GM12878 (cell line): ENCODE measurements at regions not wholly inside any gene's neighbourhood (a gene's known extent, or its start where the extent isn't known, plus 50 kb on each side); places are given as distances from the start of the nearest gene placed in this dataset.

ENCODE experiments used
- ATAC-seq: fragments of 200-7000 bp; cut with Tn5 transposase; 3 replicates; pipeline ENCODE4 v1.9.1; 2020; ENCODE audit warnings: mild to moderate bottlenecking, moderate library complexity
- BruUV-seq: library from RNA; stranded (reverse); fragments of 400-500 nt; replicated peaks from 2 replicates; lab custom pipeline; 2021; lab: Mats Ljungman, UMichigan
- CTCF ChIA-PET: fragments of 300-600 bp; sonication (Branson Sonifier 250); formaldehyde crosslinking; extraction: SDS; loops from one replicate; lab custom pipeline; 2021; ENCODE audit warnings: inconsistent platforms; lab: Yijun Ruan, JAX
- POLR2A ChIA-PET: fragments of 350-600 bp; formaldehyde crosslinking; extraction: SDS; loops from one replicate; lab custom pipeline; 2021; ENCODE audit warnings: inconsistent platforms; lab: Charles Lee
- RAD21 ChIA-PET: fragments of 300-600 bp; sonication (Branson Sonifier 250); formaldehyde crosslinking; loops from one replicate; lab custom pipeline; 2023; ENCODE audit warnings: antibody characterized with exemption; ENCODE audit not compliant: unreplicated experiment; lab: Charles Lee
- SMC1A ChIA-PET: fragments of 300-600 bp; sonication (Branson Sonifier 250); formaldehyde crosslinking; loops from one replicate; lab custom pipeline; 2023; ENCODE audit not compliant: unreplicated experiment, uncharacterized antibody; lab: Charles Lee
- DNase-seq: peaks from one replicate; pipeline ENCODE4 v3.0.0-alpha.2; 2011; ENCODE audit warnings: low read depth, low spot score
- FAIRE-seq: peaks from 3 replicates; lab custom pipeline; 2011; peaks lifted over from hg19 to GRCh38; lab: Jason Lieb, UNC
- H2AFZ ChIP-seq: 2 replicates; pipeline ENCODE4 v1.6.0; 2011; ENCODE audit warnings: low read depth, low read length, control low read depth; ENCODE audit not compliant: control insufficient read depth
- H3K27ac ChIP-seq: 2 replicates; pipeline ENCODE4 v1.5.1; 2011; ENCODE audit warnings: control low read depth; ENCODE audit not compliant: control insufficient read depth, insufficient read depth
- H3K27me3 ChIP-seq, 2 experiments: replicated peaks in 1 of 2; 2 replicates each; pipeline versions ENCODE4 v1.6.0 to v1.6.1; 2011; ENCODE audit warnings: low read length in 1 of 2; ENCODE audit not compliant: control insufficient read depth in 2 of 2, insufficient read depth in 2 of 2
- H3K36me3 ChIP-seq, 2 experiments: 2 replicates each; pipeline ENCODE4 v1.5.1; 2011; ENCODE audit warnings: low read length in 1 of 2; ENCODE audit not compliant: control insufficient read depth in 2 of 2, insufficient read depth in 2 of 2
- H3K4me1 ChIP-seq: 2 replicates; pipeline ENCODE4 v1.6.1; 2011; ENCODE audit warnings: mild to moderate bottlenecking, low read length, moderate library complexity, mixed read lengths; ENCODE audit not compliant: control insufficient read depth, insufficient read depth
- H3K4me2 ChIP-seq: 2 replicates; pipeline ENCODE4 v1.6.0; 2011; ENCODE audit warnings: control low read depth; ENCODE audit not compliant: control insufficient read depth, insufficient read depth
- H3K4me3 ChIP-seq: fragments of 200-600 bp; sonication (generic); 2 replicates; pipeline ENCODE4 v1.5.1; 2016
- H3K79me2 ChIP-seq: 2 replicates; pipeline ENCODE4 v1.6.0; 2011; ENCODE audit warnings: low read length; ENCODE audit not compliant: control insufficient read depth, insufficient read depth
- H3K9ac ChIP-seq: 2 replicates; pipeline ENCODE4 v1.8.0; 2011; ENCODE audit warnings: low read length, control low read depth, mixed read lengths; ENCODE audit not compliant: control insufficient read depth, insufficient read depth
- H3K9me3 ChIP-seq: replicated peaks from 3 replicates; pipeline ENCODE4 v1.5.1; 2011; ENCODE audit warnings: mild to moderate bottlenecking, low read length; ENCODE audit not compliant: control insufficient read depth, insufficient read depth
- H4K20me1 ChIP-seq: 2 replicates; pipeline ENCODE4 v1.6.0; 2011; ENCODE audit not compliant: control insufficient read depth, insufficient read depth
- CTCF ChIP-seq, 3 experiments: IDR thresholded peaks in 2 of 3; conservative IDR thresholded peaks in 1 of 3; 2 replicates each; pipeline ENCODE4 v1.5.1; 2011; ENCODE audit warnings: low read depth in 3 of 3, low read length in 3 of 3, mild to moderate bottlenecking in 3 of 3, control low read depth in 2 of 3, moderate library complexity in 2 of 3, inconsistent platforms in 1 of 3, mixed read lengths in 1 of 3; ENCODE audit not compliant: control insufficient read depth in 2 of 3, insufficient read depth in 1 of 3; ENCODE audit errors: extremely low read depth in 1 of 3
- E2F4 ChIP-seq: IDR thresholded peaks from 2 replicates; pipeline ENCODE4 v1.6.1; 2012; ENCODE audit warnings: low read depth, low read length, improper control_type of control experiment
- E2F8 ChIP-seq: fragments of 450-650 bp; IDR thresholded peaks from 2 replicates; pipeline ENCODE4 v1.6.1; 2018; ENCODE audit warnings: mild to moderate bottlenecking, low read depth, moderate library complexity; ENCODE audit not compliant: partially characterized antibody
- EGR1 ChIP-seq, 2 experiments: IDR thresholded peaks; 1 replicate in 1 of 2; 2 replicates in 1 of 2; pipeline ENCODE4 v1.6.1; 2011 to 2012; ENCODE audit warnings: low read depth in 2 of 2, low read length in 2 of 2, borderline replicate concordance in 1 of 2, mild to moderate bottlenecking in 1 of 2, moderate library complexity in 1 of 2
- ESRRA ChIP-seq: IDR thresholded peaks from 2 replicates; pipeline ENCODE4 v1.6.1; 2012; ENCODE audit warnings: mild to moderate bottlenecking, low read length, improper control_type of control experiment
- HDGF ChIP-seq: fragments of 450-650 bp; IDR thresholded peaks from 2 replicates; pipeline ENCODE4 v1.6.1; 2016; ENCODE audit warnings: antibody characterized with exemption
- LARP7 ChIP-seq: fragments of 450-650 bp; IDR thresholded peaks from 2 replicates; pipeline ENCODE4 v1.6.1; 2017; ENCODE audit warnings: mild to moderate bottlenecking
- MTA2 ChIP-seq: fragments of 450-650 bp; IDR thresholded peaks from 2 replicates; pipeline ENCODE4 v1.6.1; 2016; ENCODE audit warnings: low read depth, mild to moderate bottlenecking, moderate library complexity
- MXI1 ChIP-seq: fragments of 150-350 bp; IDR thresholded peaks from 2 replicates; pipeline ENCODE4 v1.6.1; 2011; ENCODE audit warnings: low read depth, mild to moderate bottlenecking, inconsistent platforms, low read length, improper control_type of control experiment
- NFIC ChIP-seq: IDR thresholded peaks from 2 replicates; pipeline ENCODE4 v1.6.1; 2012; ENCODE audit warnings: low read depth, mild to moderate bottlenecking, inconsistent platforms, low read length, moderate library complexity
- NFYA ChIP-seq: IDR thresholded peaks from 2 replicates; pipeline ENCODE4 v1.6.1; 2011; ENCODE audit warnings: low read depth, mild to moderate bottlenecking, low read length, improper control_type of control experiment, borderline replicate concordance
- NR2F1 ChIP-seq: fragments of 450-650 bp; conservative IDR thresholded peaks from 2 replicates; pipeline ENCODE4 v1.6.1; 2017; ENCODE audit warnings: mild to moderate bottlenecking
- PAX8 ChIP-seq: fragments of 450-650 bp; IDR thresholded peaks from 2 replicates; pipeline ENCODE4 v1.6.1; 2017; ENCODE audit warnings: mild to moderate bottlenecking, moderate library complexity
- POLR2A ChIP-seq: IDR thresholded peaks from 2 replicates; pipeline ENCODE4 v1.6.1; 2011; ENCODE audit warnings: low read depth, mild to moderate bottlenecking, low read length
- POU2F2 ChIP-seq: IDR thresholded peaks from 3 replicates; pipeline ENCODE4 v1.6.1; 2011; ENCODE audit warnings: low read depth, mild to moderate bottlenecking, low read length, borderline replicate concordance
- RUNX3 ChIP-seq: IDR thresholded peaks from 2 replicates; pipeline ENCODE4 v1.6.1; 2012; ENCODE audit warnings: low read length, inconsistent platforms
- WRNIP1 ChIP-seq: IDR thresholded peaks from 2 replicates; pipeline ENCODE4 v1.6.1; 2011; ENCODE audit warnings: low read depth, low read length, improper control_type of control experiment, borderline replicate concordance
- WGBS: methylation state at CpG from one replicate; pipeline ENCODE4 v1.1.6; 2016; ENCODE audit warnings: low lambda C conversion rate; ENCODE audit not compliant: insufficient replicate concordance, insufficient coverage; ENCODE audit errors: missing lambda C conversion rate; 5-methylcytosine and 5-hydroxymethylcytosine counted together
- in situ Hi-C: fragments of 300-500 bp; cut with MboI; formaldehyde crosslinking; loops from 9 replicates; pipeline ENCODE4 v1.14.3; 2018; ENCODE audit warnings: mixed read lengths
- intact Hi-C: fragments of 100-400 bp; cut with micrococcal nuclease; formaldehyde crosslinking; loops from one replicate; pipeline ENCODE4 v1.14.2; 2022; ENCODE audit not compliant: unreplicated experiment
- TF ChIP-seq, protein P1 (sequence below): fragments of 450-650 bp; conservative IDR thresholded peaks from 2 replicates; pipeline ENCODE4 v1.6.1; 2017; ENCODE audit warnings: mild to moderate bottlenecking, moderate library complexity

DNA sequence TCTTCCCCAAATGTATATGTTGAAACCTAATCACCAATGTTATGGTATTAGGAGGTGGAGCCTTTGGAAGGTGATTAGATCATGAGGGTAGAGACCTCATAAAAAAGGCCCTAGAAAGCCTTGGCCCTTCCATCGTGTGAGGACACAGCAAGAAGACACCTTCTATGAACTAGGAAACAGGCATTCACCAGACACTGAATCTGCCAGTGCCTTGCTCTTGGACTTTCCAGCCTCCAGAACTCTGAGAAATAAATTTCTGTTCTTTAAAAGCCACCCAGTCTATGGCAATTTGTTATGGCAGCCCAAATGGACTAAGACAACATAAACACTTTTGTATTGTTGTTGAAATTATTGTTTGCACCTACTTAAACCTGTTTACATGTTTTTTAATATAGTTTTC is 221.8 kb upstream of the RPS6KA3 start (continued):
- TF ChIP-seq CTCF (IDR thresholded peaks at IDR 0.05 in 2 of 3, conservative IDR thresholded peaks at IDR 0.05 in 1 of 3; ENCODE audit: control insufficient read depth in 2 of 3, extremely low read depth in 1 of 3, insufficient read depth in 1 of 3, low read depth in 3 of 3, low read length in 3 of 3), result no peak
- TF ChIP-seq HDGF, result no peak
- no peak for TF ChIP-seq RUNX3
- TF ChIP-seq NFIC, result no peak
- TF ChIP-seq EGR1 (IDR thresholded peaks at IDR 0.05; ENCODE audit: borderline replicate concordance in 1 of 2, low read depth in 2 of 2, low read length in 2 of 2), result no peak
- TF ChIP-seq POU2F2, result no peak
- TF ChIP-seq WRNIP1, result no peak
- TF ChIP-seq, protein P1, sequence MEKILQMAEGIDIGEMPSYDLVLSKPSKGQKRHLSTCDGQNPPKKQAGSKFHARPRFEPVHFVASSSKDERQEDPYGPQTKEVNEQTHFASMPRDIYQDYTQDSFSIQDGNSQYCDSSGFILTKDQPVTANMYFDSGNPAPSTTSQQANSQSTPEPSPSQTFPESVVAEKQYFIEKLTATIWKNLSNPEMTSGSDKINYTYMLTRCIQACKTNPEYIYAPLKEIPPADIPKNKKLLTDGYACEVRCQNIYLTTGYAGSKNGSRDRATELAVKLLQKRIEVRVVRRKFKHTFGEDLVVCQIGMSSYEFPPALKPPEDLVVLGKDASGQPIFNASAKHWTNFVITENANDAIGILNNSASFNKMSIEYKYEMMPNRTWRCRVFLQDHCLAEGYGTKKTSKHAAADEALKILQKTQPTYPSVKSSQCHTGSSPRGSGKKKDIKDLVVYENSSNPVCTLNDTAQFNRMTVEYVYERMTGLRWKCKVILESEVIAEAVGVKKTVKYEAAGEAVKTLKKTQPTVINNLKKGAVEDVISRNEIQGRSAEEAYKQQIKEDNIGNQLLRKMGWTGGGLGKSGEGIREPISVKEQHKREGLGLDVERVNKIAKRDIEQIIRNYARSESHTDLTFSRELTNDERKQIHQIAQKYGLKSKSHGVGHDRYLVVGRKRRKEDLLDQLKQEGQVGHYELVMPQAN, result no peak

- in situ Hi-C loops (no loop called here), intact Hi-C loops (no loop called here)
- ChIA-PET CTCF (no interaction called here), RAD21 (no interaction called here), POLR2A (no interaction called here), SMC1A (interaction anchor here (1.3 kb wide), 1 partner anchor 18 kb away, joined by 5 read pairs; no protein-coding TSS in a partner anchor)
- no peak overlapping the region for H3K4me2 ChIP-seq
- no peaks in the 10 kb centered on the region for H3K79me2 ChIP-seq
- H3K9me3 ChIP-seq, result no peaks in the 10 kb centered on the region
- WGBS, result 4% methylated on average over 1 of the region's 1 CpG
- no peaks in the 10 kb centered on the region for H3K36me3 ChIP-seq
- no peak overlapping the region for H3K9ac ChIP-seq
- H3K4me1 ChIP-seq, result no peaks in the 10 kb centered on the region
- no peaks in the 10 kb centered on the region for H4K20me1 ChIP-seq
- H3K27ac ChIP-seq, result no peak overlapping the region
- BruUV-seq, result no TSS peak
- H3K4me3 ChIP-seq, result no peak overlapping the region
- H3K27me3 ChIP-seq, result 0 out of 4 replicates have a peak, but pooled peaks cover 0 to 4% of the 10 kb centered on the region in 2 experiments
- H2AFZ ChIP-seq, result no peak overlapping the region
- FAIRE-seq (no peak), ATAC-seq (no peak), DNase-seq (no peak)
- TF ChIP-seq NFYA (no peak), POLR2A (no peak), MTA2 (no peak), NR2F1 (no peak), LARP7 (no peak), ESRRA (no peak), PAX8 (no peak), E2F8 (no peak), E2F4 (no peak), MXI1 (no peak)
These were observed 220.5 kb upstream of the RPS6KA3 start for GRCh38 chrX:20487227-20487626.
